ENCODE measurements at regions not wholly inside any gene's neighbourhood (a gene's known extent, or its start where the extent isn't known, plus 50 kb on each side); places are given as distances from the start of the nearest gene placed in this dataset.

DNA sequence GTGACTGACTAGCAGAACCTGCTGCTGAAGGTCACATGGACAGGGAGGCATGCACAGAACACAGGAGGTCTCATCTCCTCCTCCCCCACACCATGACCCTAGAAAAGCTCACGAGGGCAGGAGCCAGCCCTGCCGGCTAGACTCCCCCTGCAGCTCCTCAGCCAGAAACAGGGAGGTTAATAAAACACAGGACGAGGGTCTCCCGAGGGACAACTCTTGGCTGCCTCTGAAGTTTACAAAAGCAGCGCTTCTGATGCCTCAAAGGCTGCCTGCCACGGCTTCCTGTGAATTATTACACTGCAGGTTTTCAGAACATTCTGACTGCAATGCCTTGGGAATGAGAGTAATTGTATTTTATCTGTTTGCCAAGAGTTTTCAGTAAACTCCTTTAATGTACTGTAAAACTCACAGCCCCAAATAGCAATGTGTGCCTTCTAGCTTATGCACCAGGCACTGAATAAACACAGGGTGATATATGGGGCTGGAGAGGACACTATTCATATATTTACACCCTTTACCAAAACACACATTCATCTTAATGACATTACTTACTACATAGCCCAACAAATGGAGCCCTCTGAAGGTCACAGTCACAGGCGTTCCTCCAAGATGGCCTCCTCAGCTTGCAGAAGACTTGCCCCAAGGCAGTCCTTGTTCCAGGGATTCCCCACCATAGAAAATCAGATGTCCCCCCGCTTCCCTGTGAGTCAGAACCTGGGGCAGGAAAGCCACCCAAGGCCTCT lies 83.7 kb downstream of the C5orf15 start:
- Histone ChIP-seq H2AFZ (ENCODE audit: low read length) (no peak overlapping the region), H3K27me3 (ENCODE audit: low read length) (no peaks in the 10 kb centered on the region), H3K9me2 (replicated peaks; ENCODE audit: low read length) (no peaks in the 10 kb centered on the region), H3K9me3 (ENCODE audit: low read length) (no peaks in the 10 kb centered on the region), H3F3A (ENCODE audit: low read length, unreplicated experiment) (no peaks in the 10 kb centered on the region), H3K4me2 (ENCODE audit: low read length) (no peak overlapping the region), H3K9ac (ENCODE audit: low read length) (no peak overlapping the region), H3K36me3 (ENCODE audit: low read depth, low read length) (no peaks in the 10 kb centered on the region), H3K79me2 (ENCODE audit: low read length) (no peaks in the 10 kb centered on the region), H3K27ac (ENCODE audit: low read length) (no peak overlapping the region), H3K4me1 (ENCODE audit: insufficient read depth, low read length) (no peaks in the 10 kb centered on the region), H4K20me1 (ENCODE audit: low read length) (no peaks in the 10 kb centered on the region), H3K4me3 (ENCODE audit: low read length) (no peak overlapping the region)
- POLR2A ChIA-PET (ENCODE audit: unreplicated experiment): no interaction called here
- CTCF ChIA-PET: no interaction called here
- DNase-seq: no peak
- TF ChIP-seq EZH2 (IDR thresholded peaks at IDR 0.05; ENCODE audit: low read length, unreplicated experiment) (no peak), EZH2phosphoT487 (IDR thresholded peaks at IDR 0.05; ENCODE audit: borderline replicate concordance, low read length) (no peak)
- ATAC-seq: no peak; the same call in none of the 2 replicates
- intact Hi-C loops (cut with micrococcal nuclease): no loop called here
- BruUV-seq (replicated peaks): no TSS peak

DNA sequence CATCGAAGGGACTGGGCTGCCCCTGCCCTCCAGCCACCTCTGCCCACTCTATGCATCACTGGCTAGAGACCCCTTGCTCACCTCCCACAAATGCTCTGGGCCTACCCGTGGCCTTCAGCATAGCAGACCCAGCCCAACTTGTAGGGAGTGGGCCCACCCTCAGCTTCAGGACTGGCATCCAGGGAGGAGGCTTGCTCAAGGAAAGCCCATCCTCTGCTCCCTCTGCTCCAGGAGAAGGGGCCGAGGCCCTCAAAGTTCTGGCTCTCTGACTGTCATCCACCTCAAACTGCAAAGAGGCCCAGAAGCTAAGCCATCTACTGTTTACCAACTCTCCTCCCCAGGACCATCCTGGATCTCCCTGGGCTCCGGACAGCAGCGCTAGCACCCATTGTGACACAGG lies 84.5 kb downstream of the C5orf15 start:
- no peak overlapping the region for H3K4me2 ChIP-seq (ENCODE audit: low read length)
- H3K79me2 ChIP-seq (ENCODE audit: low read length): no peaks in the 10 kb centered on the region
- H3K4me1 ChIP-seq (ENCODE audit: insufficient read depth, low read length): no peaks in the 10 kb centered on the region
- no peaks in the 10 kb centered on the region for H4K20me1 ChIP-seq (ENCODE audit: low read length)
- no peaks in the 10 kb centered on the region for H3K36me3 ChIP-seq (ENCODE audit: low read depth, low read length)
- H3K27ac ChIP-seq (ENCODE audit: low read length): no peak overlapping the region
- CTCF ChIA-PET: no interaction called here
- H3F3A ChIP-seq (ENCODE audit: low read length, unreplicated experiment): no peaks in the 10 kb centered on the region
- intact Hi-C loops (cut with micrococcal nuclease): no loop called here
- H3K9ac ChIP-seq (ENCODE audit: low read length): no peak overlapping the region
- ATAC-seq: no peak
- H3K27me3 ChIP-seq (ENCODE audit: low read length): no peaks in the 10 kb centered on the region
- BruUV-seq (replicated peaks): no TSS peak
- POLR2A ChIA-PET (ENCODE audit: unreplicated experiment): no interaction called here
- no peak overlapping the region for H3K4me3 ChIP-seq (ENCODE audit: low read length)
- DNase-seq: no peak
- H2AFZ ChIP-seq (ENCODE audit: low read length): no peak overlapping the region
- H3K9me3 ChIP-seq (ENCODE audit: low read length): no peaks in the 10 kb centered on the region
- H3K9me2 ChIP-seq (replicated peaks; ENCODE audit: low read length): no peaks in the 10 kb centered on the region
- TF ChIP-seq, protein P1, sequence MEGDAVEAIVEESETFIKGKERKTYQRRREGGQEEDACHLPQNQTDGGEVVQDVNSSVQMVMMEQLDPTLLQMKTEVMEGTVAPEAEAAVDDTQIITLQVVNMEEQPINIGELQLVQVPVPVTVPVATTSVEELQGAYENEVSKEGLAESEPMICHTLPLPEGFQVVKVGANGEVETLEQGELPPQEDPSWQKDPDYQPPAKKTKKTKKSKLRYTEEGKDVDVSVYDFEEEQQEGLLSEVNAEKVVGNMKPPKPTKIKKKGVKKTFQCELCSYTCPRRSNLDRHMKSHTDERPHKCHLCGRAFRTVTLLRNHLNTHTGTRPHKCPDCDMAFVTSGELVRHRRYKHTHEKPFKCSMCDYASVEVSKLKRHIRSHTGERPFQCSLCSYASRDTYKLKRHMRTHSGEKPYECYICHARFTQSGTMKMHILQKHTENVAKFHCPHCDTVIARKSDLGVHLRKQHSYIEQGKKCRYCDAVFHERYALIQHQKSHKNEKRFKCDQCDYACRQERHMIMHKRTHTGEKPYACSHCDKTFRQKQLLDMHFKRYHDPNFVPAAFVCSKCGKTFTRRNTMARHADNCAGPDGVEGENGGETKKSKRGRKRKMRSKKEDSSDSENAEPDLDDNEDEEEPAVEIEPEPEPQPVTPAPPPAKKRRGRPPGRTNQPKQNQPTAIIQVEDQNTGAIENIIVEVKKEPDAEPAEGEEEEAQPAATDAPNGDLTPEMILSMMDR (conservative IDR thresholded peaks at IDR 0.05; ENCODE audit: low read depth, low read length): no peak
- TF ChIP-seq EZH2 (IDR thresholded peaks at IDR 0.05; ENCODE audit: low read length, unreplicated experiment): no peak
- TF ChIP-seq EZH2phosphoT487 (IDR thresholded peaks at IDR 0.05; ENCODE audit: borderline replicate concordance, low read length): no peak

GRCh38 chr5:133882846-133883245 lies 85.6 kb downstream of the C5orf15 start:
- H3K9me3 ChIP-seq (ENCODE audit: low read length): no peaks in the 10 kb centered on the region

More at GRCh38 chr5:133882846-133883245, 85.6 kb downstream of the C5orf15 start:
- POLR2A ChIA-PET (ENCODE audit: unreplicated experiment): no interaction called here
- H3K27ac ChIP-seq (ENCODE audit: low read length): no peak overlapping the region
- H3K27me3 ChIP-seq (ENCODE audit: low read length): no peaks in the 10 kb centered on the region
- ATAC-seq (no peak), DNase-seq (no peak)
- H2AFZ ChIP-seq (ENCODE audit: low read length): no peak overlapping the region
- no peaks in the 10 kb centered on the region for H3K9me2 ChIP-seq (replicated peaks; ENCODE audit: low read length)
- TF ChIP-seq EZH2 (IDR thresholded peaks at IDR 0.05; ENCODE audit: low read length, unreplicated experiment) (no peak), EZH2phosphoT487 (IDR thresholded peaks at IDR 0.05; ENCODE audit: borderline replicate concordance, low read length) (no peak)
- TF ChIP-seq, protein P1 (conservative IDR thresholded peaks at IDR 0.05; ENCODE audit: low read depth, low read length): no peak
- intact Hi-C loops (cut with micrococcal nuclease): no loop called here
- no peak overlapping the region for H3K9ac ChIP-seq (ENCODE audit: low read length)
- H3K4me3 ChIP-seq (ENCODE audit: low read length): no peak overlapping the region
- no peaks in the 10 kb centered on the region for H4K20me1 ChIP-seq (ENCODE audit: low read length)
- H3K4me2 ChIP-seq (ENCODE audit: low read length): no peak overlapping the region
- BruUV-seq (replicated peaks): no TSS peak
- H3K79me2 ChIP-seq (ENCODE audit: low read length): no peaks in the 10 kb centered on the region
- H3F3A ChIP-seq (ENCODE audit: low read length, unreplicated experiment): no peaks in the 10 kb centered on the region
- no peaks in the 10 kb centered on the region for H3K36me3 ChIP-seq (ENCODE audit: low read depth, low read length)
- CTCF ChIA-PET: no interaction called here
- H3K4me1 ChIP-seq (ENCODE audit: insufficient read depth, low read length): no peaks in the 10 kb centered on the region

All from PC-3 (cell line).